ENCODE measurements at regions not wholly inside any gene's neighbourhood (a gene's known extent, or its start where the extent isn't known, plus 50 kb on each side); places are given as distances from the start of the nearest gene placed in this dataset.

- no peak for TF ChIP-seq ZNF703 (CRISPR knock-in tag; IDR thresholded peaks at IDR 0.05; ENCODE audit: borderline replicate concordance)
- no peak for TF ChIP-seq ZMAT3 (CRISPR knock-in tag; conservative IDR thresholded peaks at IDR 0.05)
- no peak for TF ChIP-seq FOXP4 (CRISPR knock-in tag; IDR thresholded peaks at IDR 0.05)
Measured at GRCh38 chr18:77601567-77601966, 351.9 kb downstream of the GALR1 start (continued).

GRCh38 chr18:77607087-77607486 is 357.4 kb downstream of the GALR1 start:
- BruUV-seq (replicated peaks), result no TSS peak
- Histone ChIP-seq H3K9ac (ENCODE audit: insufficient read depth, low read depth, low read length) (no peak overlapping the region), H2AFZ (ENCODE audit: low read length) (no peak overlapping the region), H3K36me3 (replicated peaks in 1 of 2; ENCODE audit: control insufficient read depth in 1 of 2, insufficient read depth in 2 of 2, low read length in 2 of 2) (no peaks in the 10 kb centered on the region), H3K79me2 (ENCODE audit: insufficient read depth, low read length) (no peaks in the 10 kb centered on the region), H3K27ac (ENCODE audit: extremely low read length, insufficient read depth, low read length) (no peak overlapping the region), H3K27me3 (ENCODE audit: control insufficient read depth in 1 of 2, insufficient read depth in 2 of 2, low read length in 2 of 2) (no peaks in the 10 kb centered on the region; a peak in 1 of 5 replicates), H3K4me2 (ENCODE audit: low read depth, low read length) (no peak overlapping the region), H3K4me1 (ENCODE audit: insufficient read depth, low read length) (no peaks in the 10 kb centered on the region), H3K9me3 (ENCODE audit: low read length) (no peaks in the 10 kb centered on the region), H3K4me3 (replicated peaks in 1 of 3; ENCODE audit: insufficient read depth in 1 of 3, low read depth in 2 of 3, low read length in 3 of 3) (no peak overlapping the region), H4K20me1 (ENCODE audit: insufficient read depth, low read length) (no peaks in the 10 kb centered on the region)
- in situ Hi-C loops (cut with HindIII; ENCODE audit: extremely low pct_ligation_motif_present, low pct_unique_long_range_greater_than_20kb), result no loop called here
- WGBS (ENCODE audit: low lambda C conversion rate), result 52% methylated on average over 9 of the region's 22 CpGs
- POLR2A ChIA-PET, result no interaction called here
- CTCF ChIA-PET (ENCODE audit: low intra/inter-chr PET ratio, low total read pairs), result no interaction called here
- ATAC-seq, result no peak
- intact Hi-C loops (cut with micrococcal nuclease; ENCODE audit: unreplicated experiment), result no loop called here
- DNase-seq (ENCODE audit: low spot score), result no peak
- FAIRE-seq, result no peak
- TF ChIP-seq SMARCE1 (IDR thresholded peaks at IDR 0.05; ENCODE audit: borderline replicate concordance) (no peak), BRD4 (CRISPR knock-in tag; IDR thresholded peaks at IDR 0.05) (no peak), RAD51 (IDR thresholded peaks at IDR 0.05; ENCODE audit: borderline replicate concordance) (no peak), NR3C1 (CRISPR knock-in tag; IDR thresholded peaks at IDR 0.05) (no peak), ZBED4 (CRISPR knock-in tag; IDR thresholded peaks at IDR 0.05; ENCODE audit: borderline replicate concordance) (no peak), HMGA1 (CRISPR knock-in tag; conservative IDR thresholded peaks at IDR 0.05) (no peak), PCBP1 (IDR thresholded peaks at IDR 0.05; ENCODE audit: borderline replicate concordance, low read depth, low read length) (no peak), IKZF5 (CRISPR knock-in tag; IDR thresholded peaks at IDR 0.05) (no peak), FOXM1 (CRISPR knock-in tag; IDR thresholded peaks at IDR 0.05) (no peak), TRIM22 (IDR thresholded peaks at IDR 0.05) (no peak), ZNF572 (CRISPR knock-in tag; IDR thresholded peaks at IDR 0.05) (no peak), RXRA (CRISPR knock-in tag; IDR thresholded peaks at IDR 0.05) (no peak), KDM2A (CRISPR knock-in tag; IDR thresholded peaks at IDR 0.05; ENCODE audit: borderline replicate concordance, low read depth) (no peak), SCMH1 (CRISPR knock-in tag; IDR thresholded peaks at IDR 0.05; ENCODE audit: borderline replicate concordance) (no peak), NRL (CRISPR knock-in tag; IDR thresholded peaks at IDR 0.05; ENCODE audit: borderline replicate concordance) (no peak)

All from HepG2 (cell line).